Breast epithelium (tissue), 4 donors: ENCODE measurements at regions not wholly inside any gene's neighbourhood (a gene's known extent, or its start where the extent isn't known, plus 50 kb on each side); places are given as distances from the start of the nearest gene placed in this dataset.

Experiments
- DNase-seq, 2 donors: peaks; one replicate each; pipeline ENCODE4 v3.0.0-alpha.2; 2019; ENCODE audit warnings: low spot score in 2 of 2
- H3K27ac ChIP-seq, 2 donors: fragments of 200-600 bp; sonication (generic) in 1 of 2; one replicate each; pipeline ENCODE4 v1.5.1; 2016 to 2019; ENCODE audit warnings: mild to moderate bottlenecking in 1 of 2
- H3K27me3 ChIP-seq, 2 donors: fragments of 200-600 bp; sonication (generic) in 1 of 2; one replicate each; pipeline versions ENCODE4 v1.5.1 to v1.6.0; 2017 to 2019; ENCODE audit warnings: control low read depth in 1 of 2, mild to moderate bottlenecking in 1 of 2
- H3K36me3 ChIP-seq: fragments of 200-600 bp; one replicate; pipeline ENCODE4 v1.5.1; 2019
- H3K4me1 ChIP-seq, 2 donors: fragments of 200-600 bp; sonication (generic); one replicate each; pipeline ENCODE4 v1.5.1; 2016 to 2019; ENCODE audit warnings: control low read depth in 1 of 2
- H3K4me3 ChIP-seq, 3 donors: fragments of 200-600 bp; sonication (generic); 1 replicate in 2 of 3; 2 replicates in 1 of 3; pipeline ENCODE4 v1.5.1; 2016 to 2019; ENCODE audit warnings: mild to moderate bottlenecking in 3 of 3, moderate library complexity in 2 of 3
- H3K9me3 ChIP-seq, 2 donors: fragments of 200-600 bp; sonication (generic) in 1 of 2; one replicate each; pipeline ENCODE4 v1.5.1; 2016 to 2019; ENCODE audit warnings: control low read depth in 1 of 2
- CTCF ChIP-seq, 3 donors: fragments of 450-650 bp; IDR thresholded peaks; one replicate each; pipeline ENCODE4 v1.5.1; 2016 to 2017; ENCODE audit warnings: antibody characterized with exemption in 3 of 3, mild to moderate bottlenecking in 3 of 3, moderate library complexity in 3 of 3
- POLR2A ChIP-seq: fragments of 450-650 bp; IDR thresholded peaks from one replicate; pipeline ENCODE4 v1.6.1; 2016; ENCODE audit warnings: antibody characterized with exemption, mild to moderate bottlenecking, moderate library complexity
- POLR2AphosphoS5 ChIP-seq, 3 donors: sonication (generic); formaldehyde crosslinking; IDR thresholded peaks; one replicate each; pipeline ENCODE4 v1.6.1; 2017; ENCODE audit warnings: antibody characterized with exemption in 3 of 3
- intact Hi-C: fragments of 100-400 bp; cut with DNase I; formaldehyde crosslinking; loops from one replicate; pipeline ENCODE4 v1.15.1; 2023; ENCODE audit warnings: low total_unique reads

DNA sequence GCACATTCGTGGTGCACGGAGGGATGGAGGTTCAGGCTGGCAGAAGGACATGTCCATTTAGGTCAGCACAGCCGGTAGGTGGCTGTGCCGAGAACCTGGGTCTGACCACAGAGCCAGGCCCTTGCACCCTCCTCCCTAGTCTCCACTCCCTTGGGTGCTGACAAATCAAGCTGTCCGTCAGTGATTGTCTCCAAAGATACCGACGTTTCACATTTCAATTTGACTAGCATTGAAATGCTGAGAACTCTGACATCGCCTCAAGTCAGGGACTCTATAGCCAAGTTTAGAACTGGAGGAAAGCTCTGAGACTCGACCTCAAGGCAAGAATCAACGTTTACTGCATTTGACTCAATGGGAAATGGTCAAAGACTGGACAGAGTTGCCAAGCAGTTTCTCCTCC lies 1321.1 kb downstream of the TBC1D22A start:
- intact Hi-C loops = no loop called here
- no peaks in the 10 kb centered on the region for H3K4me1 ChIP-seq
- no peaks in the 10 kb centered on the region for H3K36me3 ChIP-seq
- H3K4me3 ChIP-seq = no peak overlapping the region
- DNase-seq = no peak
- TF ChIP-seq CTCF (IDR thresholded peaks at IDR 0.05) (no peak), POLR2AphosphoS5 (IDR thresholded peaks at IDR 0.05) (no peak), POLR2A (no peak)
- H3K27me3 ChIP-seq = peaks cover 0 to 43% of the 10 kb centered on the region in 2 donors
- H3K27ac ChIP-seq = no peak overlapping the region
- H3K9me3 ChIP-seq = no peaks in the 10 kb centered on the region

DNA sequence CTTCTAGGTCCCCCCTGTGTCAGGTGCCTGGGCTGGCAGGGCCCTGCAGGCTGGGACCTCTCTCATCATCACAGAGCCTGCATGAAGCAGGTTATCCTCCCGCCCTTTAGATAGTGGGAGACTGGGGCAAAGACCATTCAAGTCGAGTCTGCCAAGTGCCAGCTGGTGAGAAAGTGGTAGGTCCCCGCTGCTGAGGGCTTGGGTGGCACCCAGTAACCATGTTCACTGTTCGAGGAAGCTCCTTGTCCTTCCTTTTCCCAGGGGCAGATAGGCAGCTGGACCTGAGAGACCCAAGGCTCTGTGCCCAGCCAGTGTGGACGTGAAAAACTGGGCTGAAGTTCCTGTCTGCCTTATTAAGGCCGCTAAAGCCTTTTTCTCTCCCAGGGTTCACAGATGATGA lies 1319.8 kb downstream of the TBC1D22A start:
- Histone ChIP-seq H3K4me1 (no peaks in the 10 kb centered on the region), H3K27me3 (peaks cover 0 to 45% of the 10 kb centered on the region in 2 donors), H3K9me3 (no peaks in the 10 kb centered on the region), H3K4me3 (no peak overlapping the region), H3K36me3 (no peaks in the 10 kb centered on the region), H3K27ac (no peak overlapping the region)
- no peak for DNase-seq
- no peak for TF ChIP-seq POLR2A
- no peak for TF ChIP-seq CTCF (IDR thresholded peaks at IDR 0.05)
- TF ChIP-seq POLR2AphosphoS5 (IDR thresholded peaks at IDR 0.05) = no peak
- intact Hi-C loops = no loop called here

GRCh38 chr22:48081281-48081680 lies 1318.8 kb downstream of the TBC1D22A start:
- no peaks in the 10 kb centered on the region for H3K9me3 ChIP-seq
- H3K4me3 ChIP-seq = no peak overlapping the region
- peaks cover 0 to 44% of the 10 kb centered on the region in 2 donors for H3K27me3 ChIP-seq
- no peak for DNase-seq
- TF ChIP-seq CTCF (IDR thresholded peaks at IDR 0.05) (no peak), POLR2A (no peak), POLR2AphosphoS5 (IDR thresholded peaks at IDR 0.05) (no peak)
- no peaks in the 10 kb centered on the region for H3K36me3 ChIP-seq
- no peak overlapping the region for H3K27ac ChIP-seq
- H3K4me1 ChIP-seq = no peaks in the 10 kb centered on the region
- intact Hi-C loops = no loop called here

GRCh38 chr22:48080316-48081165 lies 1318.1 kb downstream of the TBC1D22A start:
- no peak overlapping the region for H3K27ac ChIP-seq
- no peaks in the 10 kb centered on the region for H3K9me3 ChIP-seq
- peaks cover 0 to 37% of the 10 kb centered on the region in 2 donors for H3K27me3 ChIP-seq
- no peaks in the 10 kb centered on the region for H3K4me1 ChIP-seq
- H3K4me3 ChIP-seq = no peak overlapping the region
- no peaks in the 10 kb centered on the region for H3K36me3 ChIP-seq
- TF ChIP-seq POLR2AphosphoS5 (IDR thresholded peaks at IDR 0.05) (no peak), CTCF (IDR thresholded peaks at IDR 0.05) (no peak), POLR2A (no peak)
- intact Hi-C loops = no loop called here
- DNase-seq = no peak

DNA sequence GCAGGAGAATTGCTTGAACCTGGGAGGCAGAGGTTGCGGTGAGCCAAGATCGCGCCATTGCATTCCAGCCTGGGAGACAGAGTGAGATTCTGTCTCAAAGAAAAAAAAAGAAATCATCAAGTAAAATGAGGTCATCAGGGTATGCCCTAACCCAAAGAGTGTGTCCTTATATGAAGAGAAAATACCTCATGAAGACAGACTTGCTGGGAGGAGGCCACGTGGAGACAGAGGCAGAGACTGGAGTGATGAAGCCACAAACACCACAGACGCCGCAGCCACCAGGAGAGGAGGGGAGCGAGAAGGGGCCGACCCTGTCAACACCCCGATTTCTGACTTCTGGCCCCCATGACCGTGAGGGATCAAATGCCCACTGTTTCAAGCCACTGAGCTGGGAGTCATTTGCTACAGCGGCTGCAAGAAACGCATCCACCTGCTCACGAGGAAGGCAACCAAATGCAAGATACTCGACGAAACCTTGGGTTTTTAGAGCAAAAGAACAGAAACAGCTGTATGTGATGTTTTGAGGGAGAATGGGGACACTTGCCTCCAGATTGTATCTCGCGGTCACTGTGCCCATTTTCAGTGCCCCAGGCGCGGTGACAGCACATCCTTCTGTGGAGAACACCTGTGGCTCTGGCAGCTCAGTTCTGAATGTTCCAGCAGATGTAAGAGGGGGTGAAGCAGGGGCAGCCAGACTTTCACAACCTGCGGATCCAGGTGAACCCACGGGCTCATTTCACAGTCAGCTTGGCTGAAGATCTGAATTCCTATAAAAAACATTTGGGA lies 1317.2 kb downstream of the TBC1D22A start:
- TF ChIP-seq CTCF (IDR thresholded peaks at IDR 0.05) (no peak), POLR2AphosphoS5 (IDR thresholded peaks at IDR 0.05) (no peak), POLR2A (no peak)
- Histone ChIP-seq H3K27me3 (peaks cover 0 to 33% of the 10 kb centered on the region in 2 donors), H3K4me3 (no peak overlapping the region), H3K9me3 (no peaks in the 10 kb centered on the region), H3K27ac (no peak overlapping the region), H3K4me1 (no peaks in the 10 kb centered on the region), H3K36me3 (no peaks in the 10 kb centered on the region)
- no peak for DNase-seq
- intact Hi-C loops = no loop called here
